ENCODE measurements at regions not wholly inside any gene's neighbourhood (a gene's known extent, or its start where the extent isn't known, plus 50 kb on each side); places are given as distances from the start of the nearest gene placed in this dataset.
"Not testable (repeated sequence)": the region's sequence is repeated elsewhere in the genome, so short reads cannot be mapped to it uniquely, and the experiment has no call there.

GRCh38 chr2:111252436-111252835 lies 131.7 kb downstream of the BCL2L11 start:
- no peak for DNase-seq

- not testable (repeated sequence) for DNase-seq
Observed at GRCh38 chr2:111254916-111255315, 134.2 kb downstream of the BCL2L11 start.

GRCh38 chr2:111256628-111257027 lies 135.9 kb downstream of the BCL2L11 start:
- DNase-seq, result not testable (repeated sequence)

GRCh38 chr2:111257607-111258006 lies 136.9 kb downstream of the BCL2L11 start:
- not testable (repeated sequence) for DNase-seq

- not testable (repeated sequence) for DNase-seq
Observed at GRCh38 chr2:111258318-111258717, 137.6 kb downstream of the BCL2L11 start.

GRCh38 chr2:111262627-111263379 lies 142.1 kb downstream of the BCL2L11 start:
- DNase-seq, result not testable (repeated sequence)

- not testable (repeated sequence) for DNase-seq
Observed at GRCh38 chr2:111263380-111264017, 142.8 kb downstream of the BCL2L11 start.

GRCh38 chr2:111264956-111265355 lies 144.2 kb downstream of the BCL2L11 start:
- DNase-seq, result not testable (repeated sequence)

GRCh38 chr2:111266556-111266955 lies 145.8 kb downstream of the BCL2L11 start:
- DNase-seq, result not testable (repeated sequence)

GRCh38 chr2:111267038-111267437 lies 146.3 kb downstream of the BCL2L11 start:
- DNase-seq, result not testable (repeated sequence)

GRCh38 chr2:111269761-111270323 lies 149.1 kb downstream of the BCL2L11 start:
- not testable (repeated sequence) for DNase-seq

GRCh38 chr2:111270569-111270968 lies 149.9 kb downstream of the BCL2L11 start:
- not testable (repeated sequence) for DNase-seq

- not testable (repeated sequence) for DNase-seq
Observed at GRCh38 chr2:111271647-111272304, 151.1 kb downstream of the BCL2L11 start.

GRCh38 chr2:111273007-111273406 lies 152.3 kb downstream of the BCL2L11 start:
- not testable (repeated sequence) for DNase-seq

GRCh38 chr2:111275047-111275853 lies 154.5 kb downstream of the BCL2L11 start:
- not testable (repeated sequence) for DNase-seq

- not testable (repeated sequence) for DNase-seq
Observed at GRCh38 chr2:111275854-111276171, 155.1 kb downstream of the BCL2L11 start.

- not testable (repeated sequence) for DNase-seq
Observed at GRCh38 chr2:111278133-111278532, 157.4 kb downstream of the BCL2L11 start.

- not testable (repeated sequence) for DNase-seq
Observed at GRCh38 chr2:111280709-111281286, 160.1 kb downstream of the BCL2L11 start.

- not testable (repeated sequence) for DNase-seq
Observed at GRCh38 chr2:111282162-111282561, 161.4 kb downstream of the BCL2L11 start.

GRCh38 chr2:111287646-111288568 lies 167.2 kb downstream of the BCL2L11 start:
- not testable (repeated sequence) for DNase-seq

- not testable (repeated sequence) for DNase-seq
Observed at GRCh38 chr2:111290370-111290769, 169.7 kb downstream of the BCL2L11 start.
